ENCODE measurements at regions not wholly inside any gene's neighbourhood (a gene's known extent, or its start where the extent isn't known, plus 50 kb on each side); places are given as distances from the start of the nearest gene placed in this dataset.

DNA sequence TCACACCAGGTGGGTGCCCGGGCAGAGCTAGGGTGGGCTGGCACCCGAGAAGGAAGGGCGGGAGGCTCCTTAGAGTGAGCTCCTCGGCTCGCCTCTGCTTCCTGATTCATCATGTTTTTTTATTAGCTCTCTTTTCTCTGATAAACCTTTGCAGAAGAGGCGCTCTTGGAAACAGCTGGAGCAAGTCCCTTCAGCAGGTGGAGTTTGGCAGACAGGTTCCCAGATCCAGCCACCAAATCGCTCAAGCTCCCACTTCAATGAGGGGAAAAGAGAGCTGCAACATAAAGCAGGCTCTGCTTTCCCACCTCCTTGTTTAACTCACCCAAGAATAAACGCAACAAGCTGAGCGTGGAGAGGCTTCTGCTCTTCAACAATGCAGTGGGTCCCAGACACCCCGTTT, 244.8 kb downstream of the TSHZ3 start:
- no peaks in the 10 kb centered on the region for H3K36me3 ChIP-seq
- H3K27ac ChIP-seq = no peak overlapping the region
- H3K9me3 ChIP-seq = no peaks in the 10 kb centered on the region
- no peak overlapping the region for H3K4me3 ChIP-seq
- no peak for TF ChIP-seq POLR2A (IDR thresholded peaks at IDR 0.05)
- TF ChIP-seq EP300 (IDR thresholded peaks at IDR 0.05) = no peak
- TF ChIP-seq, protein P1, sequence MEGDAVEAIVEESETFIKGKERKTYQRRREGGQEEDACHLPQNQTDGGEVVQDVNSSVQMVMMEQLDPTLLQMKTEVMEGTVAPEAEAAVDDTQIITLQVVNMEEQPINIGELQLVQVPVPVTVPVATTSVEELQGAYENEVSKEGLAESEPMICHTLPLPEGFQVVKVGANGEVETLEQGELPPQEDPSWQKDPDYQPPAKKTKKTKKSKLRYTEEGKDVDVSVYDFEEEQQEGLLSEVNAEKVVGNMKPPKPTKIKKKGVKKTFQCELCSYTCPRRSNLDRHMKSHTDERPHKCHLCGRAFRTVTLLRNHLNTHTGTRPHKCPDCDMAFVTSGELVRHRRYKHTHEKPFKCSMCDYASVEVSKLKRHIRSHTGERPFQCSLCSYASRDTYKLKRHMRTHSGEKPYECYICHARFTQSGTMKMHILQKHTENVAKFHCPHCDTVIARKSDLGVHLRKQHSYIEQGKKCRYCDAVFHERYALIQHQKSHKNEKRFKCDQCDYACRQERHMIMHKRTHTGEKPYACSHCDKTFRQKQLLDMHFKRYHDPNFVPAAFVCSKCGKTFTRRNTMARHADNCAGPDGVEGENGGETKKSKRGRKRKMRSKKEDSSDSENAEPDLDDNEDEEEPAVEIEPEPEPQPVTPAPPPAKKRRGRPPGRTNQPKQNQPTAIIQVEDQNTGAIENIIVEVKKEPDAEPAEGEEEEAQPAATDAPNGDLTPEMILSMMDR (IDR thresholded peaks at IDR 0.05) = no peak
- TF ChIP-seq POLR2AphosphoS5 (IDR thresholded peaks at IDR 0.05) = no peak
- WGBS, 2 donors (ENCODE audit: low coverage in 1 of 2) = 75 to 92% methylated on average over 4 of the region's 10 CpGs
- no peaks in the 10 kb centered on the region for H3K4me1 ChIP-seq
- ATAC-seq = no peak
- H3K27me3 ChIP-seq = peaks cover 9% of the 10 kb centered on the region

DNA sequence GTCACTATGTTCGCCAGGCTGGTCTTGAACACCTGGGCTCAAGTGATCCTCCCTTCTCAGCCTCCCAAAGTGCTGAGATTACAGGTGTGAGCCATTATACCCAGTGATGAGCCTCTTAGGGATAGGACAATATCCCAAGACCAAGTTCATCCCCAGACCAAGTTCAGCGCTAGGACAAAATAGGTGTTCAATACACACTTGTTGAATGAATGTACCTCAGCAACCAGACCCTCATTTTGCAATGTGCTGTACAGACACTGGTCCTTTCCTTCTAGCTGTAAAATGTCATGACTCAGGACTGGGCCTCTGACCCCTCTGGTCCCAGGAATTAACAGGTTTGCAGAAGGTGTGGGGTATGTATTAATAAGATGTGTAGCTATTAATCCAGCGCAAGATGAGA, 246.0 kb downstream of the TSHZ3 start:
- Histone ChIP-seq H3K27me3 (no peaks in the 10 kb centered on the region), H3K36me3 (no peaks in the 10 kb centered on the region), H3K9me3 (no peaks in the 10 kb centered on the region), H3K27ac (no peak overlapping the region), H3K4me1 (no peaks in the 10 kb centered on the region), H3K4me3 (no peak overlapping the region)
- TF ChIP-seq POLR2AphosphoS5 (IDR thresholded peaks at IDR 0.05) (no peak), EP300 (IDR thresholded peaks at IDR 0.05) (no peak), POLR2A (IDR thresholded peaks at IDR 0.05) (no peak)
- TF ChIP-seq, protein P1 (IDR thresholded peaks at IDR 0.05) = no peak
- 90 to 100% methylated on average over 2 of the region's 3 CpGs for WGBS, 2 donors (ENCODE audit: low coverage in 1 of 2)
- no peak for ATAC-seq

DNA sequence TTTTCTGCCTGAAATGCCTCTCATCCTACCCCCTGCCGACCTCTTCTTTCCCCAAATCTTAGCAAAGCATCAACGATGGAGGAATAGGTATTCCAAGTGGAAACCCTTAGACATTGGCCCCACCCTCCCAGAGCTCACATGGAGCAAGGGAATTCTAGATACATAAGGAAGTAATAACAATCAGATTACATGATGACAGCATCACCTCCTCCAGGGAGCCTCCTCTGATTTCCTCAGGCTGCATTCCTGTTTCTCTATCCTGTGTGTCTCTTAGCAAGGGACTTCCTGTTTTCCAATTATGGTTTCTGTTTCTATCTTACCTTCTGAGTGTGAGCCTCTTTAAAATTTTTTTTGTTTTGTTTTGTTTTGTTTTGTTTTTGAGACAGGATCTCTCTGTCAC, 246.6 kb downstream of the TSHZ3 start:
- ATAC-seq = no peak
- WGBS, 2 donors (ENCODE audit: low coverage in 1 of 2) = 89 to 100% methylated on average over 2 of the region's 2 CpGs

DNA sequence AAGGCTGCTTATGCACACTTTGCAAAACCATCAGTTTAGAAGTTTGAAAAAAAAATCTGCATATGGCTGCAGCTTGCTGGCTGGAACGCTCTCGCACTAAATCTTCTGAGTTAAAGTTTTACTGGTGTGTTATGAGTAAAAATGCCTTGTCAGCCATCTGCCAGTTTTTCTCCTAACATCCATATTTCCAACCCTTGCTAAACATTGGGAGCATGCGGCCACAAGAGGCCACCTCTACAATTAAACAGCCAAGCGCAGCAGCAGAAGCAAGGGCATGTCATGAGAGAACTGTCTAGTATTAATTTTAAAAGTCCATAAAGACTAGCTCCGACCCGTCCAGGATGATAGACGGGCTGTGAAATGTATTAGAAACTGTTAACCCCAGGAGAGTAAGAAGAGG, 248.3 kb downstream of the TSHZ3 start:
- Histone ChIP-seq H3K4me1 (no peaks in the 10 kb centered on the region), H3K4me3 (no peak overlapping the region), H3K36me3 (no peaks in the 10 kb centered on the region), H3K9me3 (no peaks in the 10 kb centered on the region), H3K27me3 (no peaks in the 10 kb centered on the region), H3K27ac (no peak overlapping the region)
- no peak for TF ChIP-seq EP300 (IDR thresholded peaks at IDR 0.05)
- TF ChIP-seq, protein P1 (IDR thresholded peaks at IDR 0.05) = no peak
- TF ChIP-seq POLR2A (IDR thresholded peaks at IDR 0.05) = no peak
- TF ChIP-seq POLR2AphosphoS5 (IDR thresholded peaks at IDR 0.05) = no peak
- no peak for ATAC-seq
- WGBS, 2 donors (ENCODE audit: low coverage in 1 of 2) = 64 to 65% methylated on average over 7 of the region's 7 CpGs

More for the DNA sequence above, 246.6 kb downstream of the TSHZ3 start:
- TF ChIP-seq EP300 (IDR thresholded peaks at IDR 0.05) (no peak), POLR2A (IDR thresholded peaks at IDR 0.05) (no peak), POLR2AphosphoS5 (IDR thresholded peaks at IDR 0.05) (no peak)
- TF ChIP-seq, protein P1 (IDR thresholded peaks at IDR 0.05) = no peak
- H3K36me3 ChIP-seq = no peaks in the 10 kb centered on the region
- no peak overlapping the region for H3K27ac ChIP-seq
- H3K9me3 ChIP-seq = no peaks in the 10 kb centered on the region
- H3K4me1 ChIP-seq = no peaks in the 10 kb centered on the region
- no peak overlapping the region for H3K4me3 ChIP-seq
- H3K27me3 ChIP-seq = no peaks in the 10 kb centered on the region

DNA sequence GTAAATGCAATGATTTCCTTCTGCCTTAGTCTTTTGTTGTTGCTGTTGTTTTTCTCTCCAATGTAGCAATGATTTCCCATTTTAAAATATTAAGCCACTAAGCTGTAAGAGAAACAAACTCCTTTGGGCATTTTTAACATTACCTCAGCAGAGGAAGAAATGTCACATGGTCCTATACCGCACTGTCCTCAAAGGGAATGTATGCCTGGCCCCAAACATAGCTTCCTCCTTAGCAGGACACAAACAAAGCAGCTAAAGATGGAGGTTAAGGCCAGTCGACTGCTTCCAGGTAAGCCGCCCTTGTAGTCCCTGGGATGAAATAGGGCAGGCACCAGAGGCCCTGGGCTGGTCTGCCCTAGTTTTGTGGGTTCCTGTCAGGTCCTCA, 249.0 kb downstream of the TSHZ3 start:
- H3K27ac ChIP-seq = no peak overlapping the region
- 67 to 80% methylated on average over 1 of the region's 3 CpGs for WGBS, 2 donors (ENCODE audit: low coverage in 1 of 2)
- no peaks in the 10 kb centered on the region for H3K9me3 ChIP-seq
- no peaks in the 10 kb centered on the region for H3K36me3 ChIP-seq
- H3K27me3 ChIP-seq = no peaks in the 10 kb centered on the region
- TF ChIP-seq EP300 (IDR thresholded peaks at IDR 0.05) (no peak), POLR2A (IDR thresholded peaks at IDR 0.05) (no peak), POLR2AphosphoS5 (IDR thresholded peaks at IDR 0.05) (no peak)
- TF ChIP-seq, protein P1 (IDR thresholded peaks at IDR 0.05) = no peak
- no peak for ATAC-seq
- H3K4me3 ChIP-seq = no peak overlapping the region
- H3K4me1 ChIP-seq = no peaks in the 10 kb centered on the region

All from gastroesophageal sphincter (tissue), 4 donors.